Peyer's patch (tissue), 4 donors: ENCODE measurements at regions not wholly inside any gene's neighbourhood (a gene's known extent, or its start where the extent isn't known, plus 50 kb on each side); places are given as distances from the start of the nearest gene placed in this dataset.

Experiments used
- CTCF ChIP-seq, 6 experiments: fragments of 450-650 bp in 4 of 6; fragments of 200-600 bp in 2 of 6; sonication (generic) in 1 of 6; IDR thresholded peaks; one replicate each; pipeline ENCODE4 v1.5.1; 2017 to 2019; ENCODE audit warnings: antibody characterized with exemption in 6 of 6, mild to moderate bottlenecking in 3 of 6, moderate library complexity in 1 of 6
- POLR2A ChIP-seq, 2 donors: fragments of 450-650 bp; IDR thresholded peaks; one replicate each; pipeline ENCODE4 v1.5.1; 2017; ENCODE audit warnings: antibody characterized with exemption in 2 of 2, mild to moderate bottlenecking in 2 of 2, moderate library complexity in 2 of 2

DNA sequence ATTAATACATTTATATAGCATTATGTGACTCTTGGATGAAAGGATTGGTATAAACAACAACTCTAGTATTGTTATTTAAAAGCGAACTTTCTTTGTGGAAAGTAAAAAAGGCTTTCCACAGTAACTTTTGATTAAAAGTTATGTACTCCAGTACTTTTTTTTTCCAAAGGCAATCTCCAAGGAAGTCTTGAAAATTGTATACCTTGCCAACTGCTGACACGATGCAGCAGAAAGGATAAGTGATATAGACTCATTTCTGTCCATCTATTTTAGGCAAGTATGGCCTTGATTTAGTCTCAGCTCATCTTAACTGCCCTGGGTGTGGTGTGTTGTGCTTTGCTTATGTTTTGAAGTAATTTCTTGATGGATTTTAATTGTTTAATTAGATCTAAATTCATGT lies 79.7 kb downstream of the OTOL1 start:
- TF ChIP-seq CTCF (IDR thresholded peaks at IDR 0.05) (no peak), POLR2A (IDR thresholded peaks at IDR 0.05) (no peak)
